H1 (cell line): ENCODE measurements at regions not wholly inside any gene's neighbourhood (a gene's known extent, or its start where the extent isn't known, plus 50 kb on each side); places are given as distances from the start of the nearest gene placed in this dataset.

Source experiments
- ATF3 ChIP-seq: IDR thresholded peaks from 2 replicates; pipeline ENCODE4 v1.6.1; 2011; ENCODE audit warnings: low read depth, mild to moderate bottlenecking, low read length; ENCODE audit not compliant: insufficient read depth
- CHD7 ChIP-seq: fragments of 300-600 bp; sonication (generic); IDR thresholded peaks from 2 replicates; pipeline ENCODE4 v1.7.1; 2012; ENCODE audit warnings: low read length, moderate library complexity, mild to moderate bottlenecking, inconsistent platforms; ENCODE audit not compliant: insufficient replicate concordance
- CREB1 ChIP-seq: IDR thresholded peaks from 2 replicates; pipeline ENCODE4 v1.6.1; 2012; ENCODE audit warnings: inconsistent platforms
- FOSL1 ChIP-seq: IDR thresholded peaks from 2 replicates; pipeline ENCODE4 v1.6.1; 2011; ENCODE audit warnings: mild to moderate bottlenecking, low read depth, low read length, moderate library complexity; ENCODE audit not compliant: insufficient read depth
- RAD21 ChIP-seq, 2 experiments: IDR thresholded peaks in 1 of 2; conservative IDR thresholded peaks in 1 of 2; 2 replicates each; pipeline ENCODE4 v1.6.1; 2011; ENCODE audit warnings: low read depth in 2 of 2, low read length in 2 of 2, improper control_type of control experiment in 1 of 2, inconsistent platforms in 1 of 2, mild to moderate bottlenecking in 1 of 2, moderate library complexity in 1 of 2
- RFX5 ChIP-seq: IDR thresholded peaks from 2 replicates; pipeline ENCODE4 v1.6.1; 2011; ENCODE audit warnings: low read depth, low read length, improper control_type of control experiment, borderline replicate concordance
- RXRA ChIP-seq: IDR thresholded peaks from 2 replicates; pipeline ENCODE4 v1.6.1; 2011; ENCODE audit warnings: low read depth, mild to moderate bottlenecking, low read length, moderate library complexity; ENCODE audit not compliant: insufficient read depth

DNA sequence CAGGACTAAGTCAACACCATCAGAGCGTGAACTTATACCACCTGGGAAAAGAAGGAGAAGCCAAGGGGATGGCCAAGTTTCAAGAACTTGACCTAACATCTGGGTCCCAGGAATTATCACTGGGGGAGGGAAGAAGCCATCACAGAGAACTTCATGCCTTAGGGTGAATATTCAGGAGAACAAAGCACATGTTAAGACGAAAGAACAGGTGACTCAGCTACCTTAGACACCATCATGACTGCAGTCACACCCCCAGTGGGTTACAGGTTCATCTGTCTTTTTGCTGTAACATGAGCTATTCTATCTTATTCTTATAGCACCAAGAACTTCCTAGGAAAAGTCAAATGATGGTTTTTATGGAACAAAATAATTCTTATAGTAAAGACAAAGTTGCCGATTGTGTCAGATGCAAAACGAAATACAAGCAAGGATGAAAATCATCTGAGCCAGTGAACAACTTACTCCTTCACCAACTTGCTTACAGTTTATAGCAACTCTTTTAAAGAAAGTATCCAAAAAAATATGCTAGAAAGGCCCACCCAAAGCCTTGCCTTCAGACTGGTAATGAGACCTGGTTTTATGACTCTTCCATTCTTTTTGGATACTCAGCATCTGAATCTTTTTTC is 72.0 kb downstream of the TPRA1 start (continued):
- TF ChIP-seq CHD7, result no peak
- TF ChIP-seq RFX5, result no peak
- no peak for TF ChIP-seq FOSL1
- no peak for TF ChIP-seq CREB1
- TF ChIP-seq RAD21 (IDR thresholded peaks at IDR 0.05 in 1 of 2, conservative IDR thresholded peaks at IDR 0.05 in 1 of 2; ENCODE audit: low read depth in 2 of 2, low read length in 2 of 2), result no peak
- no peak for TF ChIP-seq RXRA
- no peak for TF ChIP-seq ATF3
